ENCODE measurements at regions not wholly inside any gene's neighbourhood (a gene's known extent, or its start where the extent isn't known, plus 50 kb on each side); places are given as distances from the start of the nearest gene placed in this dataset.

GRCh38 chr3:36219398-36219797 is 160.9 kb upstream of the STAC start:
- no peak for TF ChIP-seq CTCF (IDR thresholded peaks at IDR 0.05)
- TF ChIP-seq POLR2A (IDR thresholded peaks at IDR 0.05) = no peak

Measured in vagina (tissue), 2 donors.